ENCODE measurements at regions not wholly inside any gene's neighbourhood (a gene's known extent, or its start where the extent isn't known, plus 50 kb on each side); places are given as distances from the start of the nearest gene placed in this dataset.
"Not testable (repeated sequence)": the region's sequence is repeated elsewhere in the genome, so short reads cannot be mapped to it uniquely, and the experiment has no call there.

GRCh38 chr1:101185421-101185820, 51.4 kb upstream of the S1PR1 start:
- no peak for DNase-seq
- intact Hi-C loops (cut with DNase I) = loop anchor here in 1 of 2 donors (10.0 kb wide), 1 partner anchor 49 kb away; the partner anchor contains the start of gene S1PR1

GRCh38 chr1:101183388-101183699, 53.5 kb upstream of the S1PR1 start:
- intact Hi-C loops (cut with DNase I) = loop anchor here in 1 of 2 donors (10.0 kb wide), 1 partner anchor 51 kb away; the partner anchor contains the start of gene S1PR1
- ATAC-seq (peak in 1 of 2 donors; percentile 40), DNase-seq (no peak)

More at GRCh38 chr1:101185421-101185820, 51.4 kb upstream of the S1PR1 start:
- peak in 1 of 2 donors; percentile 26 for ATAC-seq

GRCh38 chr1:101182627-101183387, 54.0 kb upstream of the S1PR1 start:
- DNase-seq (no peak), ATAC-seq (no peak)
- intact Hi-C loops (cut with DNase I) = loop anchor here in 1 of 2 donors (10.0 kb wide), 1 partner anchor 52 kb away; the partner anchor contains the start of gene S1PR1

- DNase-seq = peak; percentile 34
- intact Hi-C loops (cut with DNase I) = loop anchor here in 1 of 2 donors (10.0 kb wide), 1 partner anchor 53 kb away; the partner anchor contains the start of gene S1PR1
- ATAC-seq = peak in 1 of 2 donors; percentile 57
Observed at GRCh38 chr1:101181930-101182329, 54.9 kb upstream of the S1PR1 start.

- no peak for DNase-seq
- no peak for ATAC-seq
- intact Hi-C loops (cut with DNase I) = no loop called here
Observed at GRCh38 chr1:101178688-101179491, 57.9 kb upstream of the S1PR1 start.

- intact Hi-C loops (cut with DNase I) = no loop called here
- DNase-seq = no peak
- ATAC-seq = no peak
Observed at GRCh38 chr1:101178341-101178687, 58.5 kb upstream of the S1PR1 start.

- ATAC-seq (no peak), DNase-seq (no peak)
- intact Hi-C loops (cut with DNase I) = no loop called here
Observed at GRCh38 chr1:101175886-101176285, 60.9 kb upstream of the S1PR1 start.

GRCh38 chr1:101175466-101175865, 61.4 kb upstream of the S1PR1 start:
- DNase-seq (no peak), ATAC-seq (peak in 1 of 2 donors; percentile 33)
- intact Hi-C loops (cut with DNase I) = no loop called here

- no peak for ATAC-seq
- DNase-seq = no peak
- intact Hi-C loops (cut with DNase I) = no loop called here
Observed at GRCh38 chr1:101174722-101175121, 62.1 kb upstream of the S1PR1 start.

GRCh38 chr1:101174298-101174697, 62.5 kb upstream of the S1PR1 start:
- DNase-seq; ATAC-seq; intact Hi-C loops (cut with DNase I): not testable (repeated sequence)

GRCh38 chr1:101170506-101171050, 66.2 kb upstream of the S1PR1 start:
- intact Hi-C loops (cut with DNase I) = no loop called here
- ATAC-seq = no peak

GRCh38 chr1:101167891-101168290, 68.9 kb upstream of the S1PR1 start:
- intact Hi-C loops (cut with DNase I) = no loop called here
- DNase-seq (no peak), ATAC-seq (no peak)

More at GRCh38 chr1:101170506-101171050, 66.2 kb upstream of the S1PR1 start:
- peak; percentile 33 for DNase-seq

GRCh38 chr1:101166583-101167120, 70.2 kb upstream of the S1PR1 start:
- ATAC-seq (no peak), DNase-seq (no peak)
- intact Hi-C loops (cut with DNase I) = no loop called here

- no peak for DNase-seq
- peak; percentile 45 to 67 for ATAC-seq
- intact Hi-C loops (cut with DNase I) = no loop called here
Observed at GRCh38 chr1:101165954-101166353, 70.9 kb upstream of the S1PR1 start.

GRCh38 chr1:101165532-101165931, 71.3 kb upstream of the S1PR1 start:
- intact Hi-C loops (cut with DNase I) = no loop called here
- ATAC-seq = no peak
- DNase-seq = no peak

- intact Hi-C loops (cut with DNase I) = no loop called here
- DNase-seq (no peak), ATAC-seq (no peak)
Observed at GRCh38 chr1:101164776-101165175, 72.0 kb upstream of the S1PR1 start.

GRCh38 chr1:101162736-101163735, 73.8 kb upstream of the S1PR1 start:
- intact Hi-C loops (cut with DNase I) = no loop called here

GRCh38 chr1:101162300-101162699, 74.5 kb upstream of the S1PR1 start:
- intact Hi-C loops (cut with DNase I) = no loop called here
- no peak for ATAC-seq
- DNase-seq = no peak

More at GRCh38 chr1:101162736-101163735, 73.8 kb upstream of the S1PR1 start:
- DNase-seq = no peak
- no peak for ATAC-seq

All from left cardiac atrium (tissue), 4 donors.